Stimulated activated CD8-positive, alpha-beta memory T cell treated with anti-CD3 and anti-CD28 coated beads, Interleukin-4, amount 100 ng/mL, for 48 hours (primary cell): ENCODE measurements at regions not wholly inside any gene's neighbourhood (a gene's known extent, or its start where the extent isn't known, plus 50 kb on each side); places are given as distances from the start of the nearest gene placed in this dataset.

ENCODE experiments used
- DNase-seq: peaks from one replicate; pipeline ENCODE4 v3.0.0-alpha.2; 2020

DNA sequence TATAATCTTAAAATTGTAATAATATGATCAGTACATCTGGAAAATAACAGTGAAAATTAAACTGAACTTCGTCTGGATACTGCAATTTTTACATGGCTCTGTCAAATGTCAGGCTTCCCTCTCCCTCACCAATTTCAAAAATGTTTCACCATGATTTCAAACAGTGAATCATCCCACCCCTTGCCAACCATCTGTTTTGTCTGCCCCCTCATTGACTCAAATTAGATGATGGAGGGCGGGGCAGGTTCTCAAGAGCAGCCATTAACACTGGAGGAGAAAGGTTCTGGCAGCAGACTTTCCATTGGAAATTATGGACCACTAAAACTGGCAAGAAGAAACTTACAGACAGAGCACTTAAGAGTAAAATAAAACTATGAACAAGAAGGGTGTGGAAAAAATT lies 1195.7 kb upstream of the ZEB2 start:
- no peak for DNase-seq

- no peak for DNase-seq
Measured at GRCh38 chr2:145710303-145710702, 1190.4 kb upstream of the ZEB2 start.

GRCh38 chr2:145702305-145702704 lies 1182.4 kb upstream of the ZEB2 start:
- no peak for DNase-seq

GRCh38 chr2:145692971-145693478 lies 1173.1 kb upstream of the ZEB2 start:
- DNase-seq = no peak

GRCh38 chr2:145691659-145692058 lies 1171.7 kb upstream of the ZEB2 start:
- no peak for DNase-seq

- DNase-seq = no peak
Measured at GRCh38 chr2:145690183-145690778, 1170.4 kb upstream of the ZEB2 start.

GRCh38 chr2:145689277-145689676 lies 1169.4 kb upstream of the ZEB2 start:
- no peak for DNase-seq

DNA sequence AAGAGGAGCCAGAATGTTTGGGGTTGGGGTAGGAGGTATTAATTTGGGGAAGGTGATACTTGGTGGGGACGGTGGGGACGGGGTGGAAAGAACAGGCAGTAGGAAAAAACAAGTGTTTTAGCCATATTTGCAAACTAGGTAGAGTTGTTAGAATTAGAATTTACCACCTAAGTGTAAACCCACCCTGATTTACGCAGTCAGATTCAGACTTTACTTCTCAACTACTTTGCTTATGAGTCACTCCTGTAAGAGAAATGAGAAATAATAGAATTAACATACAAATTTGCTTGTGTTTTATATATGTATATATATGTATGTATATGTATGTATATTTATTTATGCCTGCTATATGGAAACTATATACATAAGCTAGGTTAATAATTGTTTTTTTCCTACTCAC lies 1168.2 kb upstream of the ZEB2 start:
- no peak for DNase-seq

DNA sequence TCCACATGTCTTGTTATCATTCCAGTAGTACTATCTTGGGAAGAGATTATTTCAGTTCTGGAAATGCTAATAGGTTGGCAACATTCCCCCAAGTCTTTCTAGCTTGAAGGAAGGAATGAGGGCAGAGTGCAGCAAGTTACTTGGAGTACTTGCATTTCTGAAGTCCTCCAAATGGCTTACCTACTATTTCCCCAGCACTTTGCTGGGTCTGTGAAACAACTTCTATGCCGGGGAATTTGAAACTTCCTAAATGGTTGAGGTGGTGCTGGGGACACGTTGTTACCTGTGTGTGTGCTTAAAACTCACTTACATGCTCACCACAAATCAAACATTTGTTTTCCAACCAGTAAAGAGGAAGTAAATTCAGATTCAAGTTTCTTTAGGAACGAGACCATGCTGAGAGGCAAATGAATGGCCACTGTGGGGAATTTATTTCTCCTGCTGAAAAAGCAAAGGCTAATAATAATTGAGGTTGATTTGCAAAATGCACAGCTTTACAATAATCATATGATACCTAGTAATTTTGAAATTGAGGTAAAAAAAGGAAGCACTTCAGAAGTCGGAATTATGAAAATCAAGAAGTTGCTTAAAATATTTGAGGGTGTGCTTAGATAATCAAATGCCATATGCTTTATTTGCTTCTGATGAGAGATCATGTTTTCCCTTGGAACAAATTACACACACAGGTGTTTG lies 1167.7 kb upstream of the ZEB2 start:
- DNase-seq = no peak

DNA sequence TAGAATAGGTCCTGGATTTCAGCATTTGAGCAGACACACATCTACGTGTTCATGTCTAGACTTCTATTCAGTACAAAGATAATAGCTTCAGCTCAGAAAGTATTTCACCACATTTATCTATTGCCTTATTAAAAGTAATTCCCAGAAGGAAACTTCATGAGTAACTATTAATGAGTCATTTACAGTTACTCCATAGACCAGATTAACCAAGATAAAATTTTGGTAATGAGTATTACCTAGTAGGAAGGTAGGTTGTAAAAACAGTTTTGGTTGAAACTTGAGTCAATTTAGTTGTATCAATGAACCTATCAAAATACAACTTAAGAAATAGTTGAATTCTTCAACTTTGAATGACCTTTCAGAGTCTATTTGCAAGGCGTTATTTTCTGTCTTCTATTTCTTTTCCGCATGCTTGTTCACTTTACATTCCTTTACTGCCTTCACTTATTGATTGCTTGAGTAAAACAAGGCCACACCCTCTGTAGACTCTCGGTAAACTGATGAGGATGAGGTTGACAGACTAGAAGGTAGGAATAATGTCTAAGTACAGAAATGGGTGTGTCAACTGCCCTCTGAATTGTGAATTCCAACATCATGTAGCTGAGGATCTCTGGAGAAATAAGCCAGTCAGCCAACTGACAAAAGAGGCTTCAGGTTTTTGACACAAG lies 1165.6 kb upstream of the ZEB2 start:
- no peak for DNase-seq

DNA sequence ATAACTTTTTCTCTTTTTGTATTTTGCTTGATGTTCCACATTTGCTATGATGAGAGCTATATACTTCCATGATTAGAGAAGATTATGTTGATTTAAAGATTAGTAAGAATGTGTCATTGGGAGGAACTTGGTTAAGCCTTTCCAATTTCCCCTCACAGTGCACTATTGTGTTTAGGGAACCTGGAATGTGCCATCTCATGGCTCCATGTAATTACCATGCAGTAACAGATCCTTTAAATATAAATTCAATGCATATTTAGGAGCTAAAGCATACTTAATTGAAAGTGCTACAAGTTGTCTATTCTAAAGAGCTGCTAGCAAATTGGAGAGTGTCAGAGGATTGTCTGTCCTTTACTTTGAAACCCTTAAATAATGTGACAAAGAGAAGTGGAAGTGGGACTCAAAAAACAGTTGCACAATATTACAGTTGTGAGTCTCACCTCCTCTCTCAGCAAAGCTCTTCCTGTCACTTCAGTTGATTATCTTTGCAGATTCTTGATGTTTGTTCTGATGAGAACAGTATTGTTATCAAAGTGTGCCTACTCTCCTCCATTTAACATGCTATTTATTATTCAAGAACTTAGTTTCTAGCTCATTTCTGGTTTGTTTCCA lies 1162.7 kb upstream of the ZEB2 start:
- no peak for DNase-seq

GRCh38 chr2:145680276-145680675 lies 1160.4 kb upstream of the ZEB2 start:
- DNase-seq = no peak

DNA sequence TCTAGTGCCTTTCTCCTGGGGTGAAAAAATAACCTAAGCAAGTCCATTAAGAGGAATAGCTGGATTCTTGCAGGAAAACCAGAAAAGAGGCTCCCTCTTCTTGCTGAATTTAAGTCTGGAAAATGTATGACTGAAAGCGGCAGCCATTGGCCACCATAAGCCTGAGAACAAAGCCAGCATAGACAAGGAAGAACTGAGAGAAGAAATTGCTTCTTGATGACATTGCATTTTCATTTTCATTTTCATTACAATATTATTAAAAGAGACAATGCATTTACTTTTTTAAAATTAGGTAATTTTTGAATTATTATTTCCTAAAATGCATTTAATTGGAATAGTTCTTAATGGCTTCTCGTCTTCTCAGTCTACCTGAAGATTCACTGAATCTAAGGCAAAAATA lies 1157.5 kb upstream of the ZEB2 start:
- no peak for DNase-seq

GRCh38 chr2:145674705-145675104 lies 1154.8 kb upstream of the ZEB2 start:
- no peak for DNase-seq

- no peak for DNase-seq
Measured at GRCh38 chr2:145669301-145669700, 1149.4 kb upstream of the ZEB2 start.

- DNase-seq = no peak
Measured at GRCh38 chr2:145666552-145666951, 1146.6 kb upstream of the ZEB2 start.

- DNase-seq = no peak
Measured at GRCh38 chr2:145657265-145657664, 1137.3 kb upstream of the ZEB2 start.

- no peak for DNase-seq
Measured at GRCh38 chr2:145655165-145655765, 1135.3 kb upstream of the ZEB2 start.

GRCh38 chr2:145654746-145655145 lies 1134.8 kb upstream of the ZEB2 start:
- DNase-seq = no peak

- DNase-seq = no peak
Measured at GRCh38 chr2:145654156-145654555, 1134.2 kb upstream of the ZEB2 start.

- no peak for DNase-seq
Measured at GRCh38 chr2:145653553-145653952, 1133.6 kb upstream of the ZEB2 start.

- DNase-seq = no peak
Measured at GRCh38 chr2:145652571-145653545, 1132.9 kb upstream of the ZEB2 start.
